Astrocyte (in vitro differentiated cells and primary cell): ENCODE measurements at regions not wholly inside any gene's neighbourhood (a gene's known extent, or its start where the extent isn't known, plus 50 kb on each side); places are given as distances from the start of the nearest gene placed in this dataset.
"Not testable (repeated sequence)": the region's sequence is repeated elsewhere in the genome, so short reads cannot be mapped to it uniquely, and the experiment has no call there.

ENCODE experiments used
- DNase-seq: peaks from one replicate; pipeline ENCODE4 v3.0.0-alpha.2; 2010; ENCODE audit warnings: low read depth
- FAIRE-seq: peaks from 2 replicates; lab custom pipeline; 2011; peaks lifted over from hg19 to GRCh38; lab: Jason Lieb, UNC
- H2AFZ ChIP-seq: 2 replicates; pipeline ENCODE4 v1.6.0; 2012; ENCODE audit warnings: low read depth, low read length, inconsistent platforms
- H3K27ac ChIP-seq: 2 replicates; pipeline ENCODE4 v1.5.1; 2011; ENCODE audit warnings: low read depth, low read length, inconsistent platforms
- H3K27me3 ChIP-seq: 2 replicates; pipeline ENCODE4 v1.6.0; 2011; ENCODE audit warnings: low read length, inconsistent platforms; ENCODE audit not compliant: insufficient read depth
- H3K36me3 ChIP-seq: 2 replicates; pipeline ENCODE4 v1.5.1; 2011; ENCODE audit warnings: low read length, inconsistent platforms; ENCODE audit not compliant: insufficient read depth
- H3K4me1 ChIP-seq: 2 replicates; pipeline ENCODE4 v1.5.1; 2011; ENCODE audit warnings: low read length, inconsistent platforms; ENCODE audit not compliant: insufficient read depth
- H3K4me2 ChIP-seq: 2 replicates; pipeline ENCODE4 v1.6.0; 2012; ENCODE audit warnings: low read length, inconsistent platforms
- H3K4me3 ChIP-seq: 2 replicates; pipeline ENCODE4 v1.5.1; 2011; ENCODE audit warnings: low read depth, mild to moderate bottlenecking, low read length, inconsistent platforms; ENCODE audit not compliant: insufficient read depth
- H3K79me2 ChIP-seq: 2 replicates; pipeline ENCODE4 v1.6.0; 2012; ENCODE audit warnings: mild to moderate bottlenecking, low read length, inconsistent platforms; ENCODE audit not compliant: insufficient read depth
- H3K9ac ChIP-seq: 2 replicates; pipeline ENCODE4 v1.6.0; 2012; ENCODE audit warnings: mild to moderate bottlenecking, low read length, inconsistent platforms
- H3K9me3 ChIP-seq: 2 replicates; pipeline ENCODE4 v1.5.1; 2012; ENCODE audit warnings: low read depth, mild to moderate bottlenecking, low read length, inconsistent platforms; ENCODE audit not compliant: insufficient read depth
- H4K20me1 ChIP-seq: 2 replicates; pipeline ENCODE4 v1.6.0; 2012; ENCODE audit warnings: low read length, inconsistent platforms; ENCODE audit not compliant: insufficient read depth
- H3K27ac Mint-ChIP-seq: one replicate; pipeline ENCODE4 v1.8.0; 2021; ENCODE audit warnings: mild to moderate bottlenecking, mixed read lengths; ENCODE audit not compliant: unreplicated experiment
- H3K27me3 Mint-ChIP-seq: one replicate; pipeline ENCODE4 v1.8.0; 2021; ENCODE audit warnings: low read depth, mixed read lengths; ENCODE audit not compliant: unreplicated experiment
- H3K36me3 Mint-ChIP-seq: one replicate; pipeline ENCODE4 v1.8.0; 2021; ENCODE audit warnings: low read depth, mixed read lengths; ENCODE audit not compliant: unreplicated experiment
- H3K4me1 Mint-ChIP-seq: one replicate; pipeline ENCODE4 v1.8.0; 2021; ENCODE audit warnings: low read depth, mixed read lengths; ENCODE audit not compliant: unreplicated experiment
- H3K4me3 Mint-ChIP-seq: one replicate; pipeline ENCODE4 v1.8.0; 2021; ENCODE audit warnings: mild to moderate bottlenecking, moderate library complexity, mixed read lengths; ENCODE audit not compliant: unreplicated experiment
- H3K9me3 Mint-ChIP-seq: one replicate; pipeline ENCODE4 v1.8.0; 2021; ENCODE audit warnings: mild to moderate bottlenecking, mixed read lengths; ENCODE audit not compliant: unreplicated experiment
- EZH2 ChIP-seq: IDR thresholded peaks from 2 replicates; pipeline ENCODE4 v1.6.1; 2012; ENCODE audit warnings: mild to moderate bottlenecking, low read length, inconsistent platforms; ENCODE audit not compliant: insufficient read depth
- TF ChIP-seq, protein P1 (sequence below): IDR thresholded peaks from 2 replicates; pipeline ENCODE4 v1.5.1; 2011; ENCODE audit warnings: low read depth, mild to moderate bottlenecking, inconsistent platforms, low read length, moderate library complexity; ENCODE audit not compliant: insufficient read depth

GRCh38 chr21:35559128-35559828, 501.0 kb downstream of the SETD4 start:
- H3K4me1 Mint-ChIP-seq = peaks cover 37% of the 10 kb centered on the region
- no peaks in the 10 kb centered on the region for H3K9me3 Mint-ChIP-seq
- Histone ChIP-seq H2AFZ (no peak overlapping the region), H3K4me2 (peak overlapping the region; percentile 49), H3K4me3 (no peak overlapping the region), H3K9ac (peak overlapping the region; percentile 75), H3K27ac (peak overlapping the region; percentile 93), H3K79me2 (no peaks in the 10 kb centered on the region), H3K36me3 (no peaks in the 10 kb centered on the region), H3K4me1 (peaks cover 32% of the 10 kb centered on the region), H4K20me1 (no peaks in the 10 kb centered on the region), H3K27me3 (no peaks in the 10 kb centered on the region), H3K9me3 (no peaks in the 10 kb centered on the region)
- DNase-seq (peak; percentile 98), FAIRE-seq (peak; percentile 80)
- no peak overlapping the region for H3K4me3 Mint-ChIP-seq
- H3K36me3 Mint-ChIP-seq = no peaks in the 10 kb centered on the region
- TF ChIP-seq, protein P1, sequence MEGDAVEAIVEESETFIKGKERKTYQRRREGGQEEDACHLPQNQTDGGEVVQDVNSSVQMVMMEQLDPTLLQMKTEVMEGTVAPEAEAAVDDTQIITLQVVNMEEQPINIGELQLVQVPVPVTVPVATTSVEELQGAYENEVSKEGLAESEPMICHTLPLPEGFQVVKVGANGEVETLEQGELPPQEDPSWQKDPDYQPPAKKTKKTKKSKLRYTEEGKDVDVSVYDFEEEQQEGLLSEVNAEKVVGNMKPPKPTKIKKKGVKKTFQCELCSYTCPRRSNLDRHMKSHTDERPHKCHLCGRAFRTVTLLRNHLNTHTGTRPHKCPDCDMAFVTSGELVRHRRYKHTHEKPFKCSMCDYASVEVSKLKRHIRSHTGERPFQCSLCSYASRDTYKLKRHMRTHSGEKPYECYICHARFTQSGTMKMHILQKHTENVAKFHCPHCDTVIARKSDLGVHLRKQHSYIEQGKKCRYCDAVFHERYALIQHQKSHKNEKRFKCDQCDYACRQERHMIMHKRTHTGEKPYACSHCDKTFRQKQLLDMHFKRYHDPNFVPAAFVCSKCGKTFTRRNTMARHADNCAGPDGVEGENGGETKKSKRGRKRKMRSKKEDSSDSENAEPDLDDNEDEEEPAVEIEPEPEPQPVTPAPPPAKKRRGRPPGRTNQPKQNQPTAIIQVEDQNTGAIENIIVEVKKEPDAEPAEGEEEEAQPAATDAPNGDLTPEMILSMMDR = no peak
- TF ChIP-seq EZH2 = no peak
- no peaks in the 10 kb centered on the region for H3K27me3 Mint-ChIP-seq
- peak overlapping the region; percentile 92 for H3K27ac Mint-ChIP-seq

- Mint-ChIP-seq H3K9me3 (no peaks in the 10 kb centered on the region), H3K4me1 (peaks cover 25% of the 10 kb centered on the region), H3K27ac (no peak overlapping the region), H3K4me3 (no peak overlapping the region), H3K36me3 (no peaks in the 10 kb centered on the region), H3K27me3 (no peaks in the 10 kb centered on the region)
- FAIRE-seq (no peak), DNase-seq (no peak)
- H3K36me3 ChIP-seq = no peaks in the 10 kb centered on the region
- H2AFZ ChIP-seq = no peak overlapping the region
- no peaks in the 10 kb centered on the region for H3K79me2 ChIP-seq
- no peaks in the 10 kb centered on the region for H3K9me3 ChIP-seq
- peaks cover 19% of the 10 kb centered on the region for H3K4me1 ChIP-seq
- TF ChIP-seq, protein P1 = no peak
- no peak for TF ChIP-seq EZH2
- H3K9ac ChIP-seq = no peak overlapping the region
- H3K4me3 ChIP-seq = no peak overlapping the region
- no peak overlapping the region for H3K27ac ChIP-seq
- no peaks in the 10 kb centered on the region for H3K27me3 ChIP-seq
- H4K20me1 ChIP-seq = no peaks in the 10 kb centered on the region
- H3K4me2 ChIP-seq = no peak overlapping the region
These were observed 503.8 kb downstream of the SETD4 start for GRCh38 chr21:35556536-35556935.

- not testable (repeated sequence) for H3K4me3 ChIP-seq, H3K9ac ChIP-seq, H3K9me3 ChIP-seq, H3K36me3 Mint-ChIP-seq, H3K4me1 Mint-ChIP-seq, H3K27ac ChIP-seq, DNase-seq, H2AFZ ChIP-seq, H3K79me2 ChIP-seq, H3K4me3 Mint-ChIP-seq, H3K4me2 ChIP-seq, H3K27ac Mint-ChIP-seq, H4K20me1 ChIP-seq, H3K27me3 Mint-ChIP-seq, FAIRE-seq, H3K27me3 ChIP-seq, H3K4me1 ChIP-seq, H3K9me3 Mint-ChIP-seq, H3K36me3 ChIP-seq
These were observed 503.4 kb upstream of the RUNX1 start for GRCh38 chr21:35552483-35552882.
